GM12878 (cell line): ENCODE measurements at regions not wholly inside any gene's neighbourhood (a gene's known extent, or its start where the extent isn't known, plus 50 kb on each side); places are given as distances from the start of the nearest gene placed in this dataset.

Experiments
- ATAC-seq: fragments of 200-7000 bp; cut with Tn5 transposase; 3 replicates; pipeline ENCODE4 v1.9.1; 2020; ENCODE audit warnings: mild to moderate bottlenecking, moderate library complexity
- BruUV-seq: library from RNA; stranded (reverse); fragments of 400-500 nt; replicated peaks from 2 replicates; lab custom pipeline; 2021; lab: Mats Ljungman, UMichigan
- CTCF ChIA-PET: fragments of 300-600 bp; sonication (Branson Sonifier 250); formaldehyde crosslinking; extraction: SDS; loops from one replicate; lab custom pipeline; 2021; ENCODE audit warnings: inconsistent platforms; lab: Yijun Ruan, JAX
- POLR2A ChIA-PET: fragments of 350-600 bp; formaldehyde crosslinking; extraction: SDS; loops from one replicate; lab custom pipeline; 2021; ENCODE audit warnings: inconsistent platforms; lab: Charles Lee
- RAD21 ChIA-PET: fragments of 300-600 bp; sonication (Branson Sonifier 250); formaldehyde crosslinking; loops from one replicate; lab custom pipeline; 2023; ENCODE audit warnings: antibody characterized with exemption; ENCODE audit not compliant: unreplicated experiment; lab: Charles Lee
- SMC1A ChIA-PET: fragments of 300-600 bp; sonication (Branson Sonifier 250); formaldehyde crosslinking; loops from one replicate; lab custom pipeline; 2023; ENCODE audit not compliant: unreplicated experiment, uncharacterized antibody; lab: Charles Lee
- DNase-seq: peaks from one replicate; pipeline ENCODE4 v3.0.0-alpha.2; 2011; ENCODE audit warnings: low read depth, low spot score
- FAIRE-seq: peaks from 3 replicates; lab custom pipeline; 2011; peaks lifted over from hg19 to GRCh38; lab: Jason Lieb, UNC
- H2AFZ ChIP-seq: 2 replicates; pipeline ENCODE4 v1.6.0; 2011; ENCODE audit warnings: low read depth, low read length, control low read depth; ENCODE audit not compliant: control insufficient read depth
- H3K27ac ChIP-seq: 2 replicates; pipeline ENCODE4 v1.5.1; 2011; ENCODE audit warnings: control low read depth; ENCODE audit not compliant: control insufficient read depth, insufficient read depth
- H3K27me3 ChIP-seq, 2 experiments: replicated peaks in 1 of 2; 2 replicates each; pipeline versions ENCODE4 v1.6.0 to v1.6.1; 2011; ENCODE audit warnings: low read length in 1 of 2; ENCODE audit not compliant: control insufficient read depth in 2 of 2, insufficient read depth in 2 of 2
- H3K36me3 ChIP-seq, 2 experiments: 2 replicates each; pipeline ENCODE4 v1.5.1; 2011; ENCODE audit warnings: low read length in 1 of 2; ENCODE audit not compliant: control insufficient read depth in 2 of 2, insufficient read depth in 2 of 2
- H3K4me1 ChIP-seq: 2 replicates; pipeline ENCODE4 v1.6.1; 2011; ENCODE audit warnings: mild to moderate bottlenecking, low read length, moderate library complexity, mixed read lengths; ENCODE audit not compliant: control insufficient read depth, insufficient read depth
- H3K4me2 ChIP-seq: 2 replicates; pipeline ENCODE4 v1.6.0; 2011; ENCODE audit warnings: control low read depth; ENCODE audit not compliant: control insufficient read depth, insufficient read depth
- H3K4me3 ChIP-seq: fragments of 200-600 bp; sonication (generic); 2 replicates; pipeline ENCODE4 v1.5.1; 2016
- H3K79me2 ChIP-seq: 2 replicates; pipeline ENCODE4 v1.6.0; 2011; ENCODE audit warnings: low read length; ENCODE audit not compliant: control insufficient read depth, insufficient read depth
- H3K9ac ChIP-seq: 2 replicates; pipeline ENCODE4 v1.8.0; 2011; ENCODE audit warnings: low read length, control low read depth, mixed read lengths; ENCODE audit not compliant: control insufficient read depth, insufficient read depth
- H3K9me3 ChIP-seq: replicated peaks from 3 replicates; pipeline ENCODE4 v1.5.1; 2011; ENCODE audit warnings: mild to moderate bottlenecking, low read length; ENCODE audit not compliant: control insufficient read depth, insufficient read depth
- H4K20me1 ChIP-seq: 2 replicates; pipeline ENCODE4 v1.6.0; 2011; ENCODE audit not compliant: control insufficient read depth, insufficient read depth
- BACH1 ChIP-seq: fragments of 450-650 bp; IDR thresholded peaks from 2 replicates; pipeline ENCODE4 v1.6.1; 2017; ENCODE audit warnings: mild to moderate bottlenecking, borderline replicate concordance
- BCL11A ChIP-seq: IDR thresholded peaks from 2 replicates; pipeline ENCODE4 v1.6.1; 2011; ENCODE audit warnings: low read depth, low read length
- DPF2 ChIP-seq: fragments of 450-650 bp; IDR thresholded peaks from 2 replicates; pipeline ENCODE4 v1.6.1; 2017; ENCODE audit warnings: mild to moderate bottlenecking
- EED ChIP-seq: sonication (generic); IDR thresholded peaks from 2 replicates; pipeline ENCODE4 v1.6.1; 2016; ENCODE audit warnings: antibody characterized with exemption, low read depth
- IKZF1 ChIP-seq: fragments of 450-650 bp; conservative IDR thresholded peaks from 2 replicates; pipeline ENCODE4 v1.6.1; 2017; ENCODE audit warnings: antibody characterized with exemption, mild to moderate bottlenecking
- POLR2AphosphoS5 ChIP-seq: IDR thresholded peaks from 2 replicates; pipeline ENCODE4 v1.6.1; 2011; ENCODE audit warnings: mild to moderate bottlenecking, low read length, inconsistent platforms
- RUNX3 ChIP-seq: IDR thresholded peaks from 2 replicates; pipeline ENCODE4 v1.6.1; 2012; ENCODE audit warnings: low read length, inconsistent platforms
- SIN3A ChIP-seq: IDR thresholded peaks from 2 replicates; pipeline ENCODE4 v1.6.1; 2012; ENCODE audit warnings: low read depth, low read length, improper control_type of control experiment
- SUPT20H ChIP-seq: IDR thresholded peaks from 2 replicates; pipeline ENCODE4 v1.6.1; 2011; ENCODE audit warnings: low read depth, mild to moderate bottlenecking, low read length, moderate library complexity, borderline replicate concordance; ENCODE audit not compliant: control insufficient read depth
- TBL1XR1 ChIP-seq: IDR thresholded peaks from 2 replicates; pipeline ENCODE4 v1.6.1; 2012; ENCODE audit warnings: low read depth, low read length, improper control_type of control experiment
- WGBS: methylation state at CpG from one replicate; pipeline ENCODE4 v1.1.6; 2016; ENCODE audit warnings: low lambda C conversion rate; ENCODE audit not compliant: insufficient replicate concordance, insufficient coverage; ENCODE audit errors: missing lambda C conversion rate; 5-methylcytosine and 5-hydroxymethylcytosine counted together
- in situ Hi-C: fragments of 300-500 bp; cut with MboI; formaldehyde crosslinking; loops from 9 replicates; pipeline ENCODE4 v1.14.3; 2018; ENCODE audit warnings: mixed read lengths
- intact Hi-C: fragments of 100-400 bp; cut with micrococcal nuclease; formaldehyde crosslinking; loops from one replicate; pipeline ENCODE4 v1.14.2; 2022; ENCODE audit not compliant: unreplicated experiment
- TF ChIP-seq, protein P1 (sequence below): fragments of 450-650 bp; IDR thresholded peaks from 2 replicates; pipeline ENCODE4 v1.6.1; 2014; ENCODE audit warnings: mild to moderate bottlenecking
- TF ChIP-seq, protein P2 (sequence below): fragments of 450-650 bp; IDR thresholded peaks from 2 replicates; pipeline ENCODE4 v1.6.1; 2017; ENCODE audit warnings: mild to moderate bottlenecking, low read depth, inconsistent platforms; ENCODE audit not compliant: poor library complexity, severe bottlenecking

DNA sequence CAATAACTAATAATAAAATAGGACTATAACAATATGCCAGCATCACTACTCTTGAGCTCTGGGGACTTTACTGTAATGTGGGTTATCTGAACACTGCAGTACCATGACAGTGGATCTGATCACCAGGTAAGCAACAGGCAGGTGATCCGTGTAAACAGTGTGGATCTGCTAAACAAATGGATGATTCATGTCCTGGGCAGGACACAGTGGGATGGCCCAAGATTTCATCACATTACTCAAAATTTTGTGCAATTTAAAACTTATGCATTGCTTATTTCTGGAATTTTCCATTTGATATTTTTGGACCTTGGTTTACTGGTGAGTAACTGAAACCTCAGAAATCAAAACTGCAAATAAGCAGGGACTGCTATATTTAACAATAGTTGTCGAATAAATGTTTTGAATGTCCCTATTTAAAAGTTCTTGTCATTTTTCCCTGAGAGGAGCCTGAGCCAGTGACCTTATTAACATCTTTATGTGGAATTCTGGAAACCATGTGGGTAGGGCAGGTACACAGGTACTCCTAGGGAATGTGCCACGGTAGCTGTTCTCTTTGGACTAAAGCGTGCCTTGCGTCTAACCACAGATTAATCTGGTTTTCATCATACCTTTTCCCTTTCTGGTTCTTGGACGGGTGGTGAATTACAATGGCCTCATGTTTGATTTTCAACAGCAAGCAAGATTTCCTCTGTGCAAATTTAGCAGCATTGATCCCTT lies 214.5 kb upstream of the SASH1 start:
- in situ Hi-C loops: no loop called here
- ChIA-PET POLR2A (no interaction called here), RAD21 (no interaction called here), CTCF (interaction anchor here (1.1 to 1.3 kb wide), 2 partner anchors 8 to 52 kb away, joined by 3 read pairs; no protein-coding TSS in a partner anchor), SMC1A (no interaction called here)
- H3K79me2 ChIP-seq: no peaks in the 10 kb centered on the region
- no peak overlapping the region for H3K4me3 ChIP-seq
- intact Hi-C loops: no loop called here
- no peaks in the 10 kb centered on the region for H4K20me1 ChIP-seq
- no peaks in the 10 kb centered on the region for H3K4me1 ChIP-seq
- no peak for ATAC-seq
- no peaks in the 10 kb centered on the region for H3K36me3 ChIP-seq
- no peaks in the 10 kb centered on the region for H3K27me3 ChIP-seq
- no peaks in the 10 kb centered on the region for H3K9me3 ChIP-seq
- no peak overlapping the region for H3K9ac ChIP-seq
- H3K27ac ChIP-seq: no peak overlapping the region
- no peak for FAIRE-seq
- DNase-seq: no peak
- no peak overlapping the region for H3K4me2 ChIP-seq
- no TSS peak for BruUV-seq
- 46% methylated on average over 6 of the region's 6 CpGs for WGBS
- TF ChIP-seq RUNX3: no peak
- TF ChIP-seq SUPT20H: no peak
- no peak for TF ChIP-seq BCL11A
- no peak for TF ChIP-seq IKZF1
- no peak for TF ChIP-seq SIN3A
- no peak for TF ChIP-seq TBL1XR1
- TF ChIP-seq, protein P1, sequence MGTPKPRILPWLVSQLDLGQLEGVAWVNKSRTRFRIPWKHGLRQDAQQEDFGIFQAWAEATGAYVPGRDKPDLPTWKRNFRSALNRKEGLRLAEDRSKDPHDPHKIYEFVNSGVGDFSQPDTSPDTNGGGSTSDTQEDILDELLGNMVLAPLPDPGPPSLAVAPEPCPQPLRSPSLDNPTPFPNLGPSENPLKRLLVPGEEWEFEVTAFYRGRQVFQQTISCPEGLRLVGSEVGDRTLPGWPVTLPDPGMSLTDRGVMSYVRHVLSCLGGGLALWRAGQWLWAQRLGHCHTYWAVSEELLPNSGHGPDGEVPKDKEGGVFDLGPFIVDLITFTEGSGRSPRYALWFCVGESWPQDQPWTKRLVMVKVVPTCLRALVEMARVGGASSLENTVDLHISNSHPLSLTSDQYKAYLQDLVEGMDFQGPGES: no peak
- no peak for TF ChIP-seq EED
- TF ChIP-seq DPF2: no peak
- no peak for TF ChIP-seq BACH1
- TF ChIP-seq, protein P2, sequence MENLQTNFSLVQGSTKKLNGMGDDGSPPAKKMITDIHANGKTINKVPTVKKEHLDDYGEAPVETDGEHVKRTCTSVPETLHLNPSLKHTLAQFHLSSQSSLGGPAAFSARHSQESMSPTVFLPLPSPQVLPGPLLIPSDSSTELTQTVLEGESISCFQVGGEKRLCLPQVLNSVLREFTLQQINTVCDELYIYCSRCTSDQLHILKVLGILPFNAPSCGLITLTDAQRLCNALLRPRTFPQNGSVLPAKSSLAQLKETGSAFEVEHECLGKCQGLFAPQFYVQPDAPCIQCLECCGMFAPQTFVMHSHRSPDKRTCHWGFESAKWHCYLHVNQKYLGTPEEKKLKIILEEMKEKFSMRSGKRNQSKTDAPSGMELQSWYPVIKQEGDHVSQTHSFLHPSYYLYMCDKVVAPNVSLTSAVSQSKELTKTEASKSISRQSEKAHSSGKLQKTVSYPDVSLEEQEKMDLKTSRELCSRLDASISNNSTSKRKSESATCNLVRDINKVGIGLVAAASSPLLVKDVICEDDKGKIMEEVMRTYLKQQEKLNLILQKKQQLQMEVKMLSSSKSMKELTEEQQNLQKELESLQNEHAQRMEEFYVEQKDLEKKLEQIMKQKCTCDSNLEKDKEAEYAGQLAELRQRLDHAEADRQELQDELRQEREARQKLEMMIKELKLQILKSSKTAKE: no peak
- TF ChIP-seq POLR2AphosphoS5: no peak
- TF ChIP-seq, all 136 proteins: peak for 0
- H2AFZ ChIP-seq: no peak overlapping the region
